Kidney (tissue), 13 donors: ENCODE measurements at regions not wholly inside any gene's neighbourhood (a gene's known extent, or its start where the extent isn't known, plus 50 kb on each side); places are given as distances from the start of the nearest gene placed in this dataset.
"Not testable (repeated sequence)": the region's sequence is repeated elsewhere in the genome, so short reads cannot be mapped to it uniquely, and the experiment has no call there.

Experiments used
- DNase-seq, 5 donors: peaks; one replicate each; pipeline ENCODE4 v3.0.0-alpha.2; 2013 to 2020
- FAIRE-seq: peaks from 2 replicates; lab custom pipeline; 2012; peaks lifted over from hg19 to GRCh38; lab: Jason Lieb, UNC
- H3K27ac ChIP-seq, 2 donors: one replicate each; pipeline ENCODE4 v1.7.0; 2013; ENCODE audit warnings: low read depth in 2 of 2, low read length in 2 of 2, inconsistent platforms in 1 of 2
- H3K27me3 ChIP-seq: one replicate; pipeline ENCODE4 v1.7.1; 2013; ENCODE audit warnings: low read length, inconsistent platforms; ENCODE audit not compliant: control insufficient read depth, insufficient read depth
- H3K36me3 ChIP-seq, 3 donors: one replicate each; pipeline versions ENCODE4 v1.7.0 to v1.7.1; 2013; ENCODE audit warnings: low read length in 3 of 3, control low read depth in 1 of 3, inconsistent platforms in 1 of 3; ENCODE audit not compliant: insufficient read depth in 3 of 3, control insufficient read depth in 2 of 3
- H3K4me1 ChIP-seq, 3 donors: one replicate each; pipeline versions ENCODE4 v1.7.0 to v1.7.1; 2013; ENCODE audit warnings: low read length in 3 of 3, inconsistent platforms in 1 of 3, low read depth in 1 of 3; ENCODE audit not compliant: control insufficient read depth in 2 of 3, insufficient read depth in 2 of 3
- H3K4me3 ChIP-seq, 3 donors: one replicate each; pipeline versions ENCODE4 v1.7.0 to v1.8.1; 2013; ENCODE audit warnings: low read length in 3 of 3, control low read depth in 1 of 3, inconsistent platforms in 1 of 3
- H3K9ac ChIP-seq, 3 donors: one replicate each; pipeline versions ENCODE4 v1.7.0 to v1.7.1; 2013; ENCODE audit warnings: low read length in 3 of 3, control low read depth in 1 of 3, inconsistent platforms in 1 of 3
- H3K9me3 ChIP-seq, 3 donors: one replicate each; pipeline versions ENCODE4 v1.7.0 to v1.7.1; 2013; ENCODE audit warnings: low read length in 3 of 3, control low read depth in 1 of 3, inconsistent platforms in 1 of 3; ENCODE audit not compliant: control insufficient read depth in 2 of 3, insufficient read depth in 1 of 3
- CTCF ChIP-seq: IDR thresholded peaks from 3 replicates; pipeline ENCODE4 v1.5.1; 2012; ENCODE audit warnings: mild to moderate bottlenecking, moderate library complexity, borderline replicate concordance; ENCODE audit not compliant: insufficient read depth; ENCODE audit errors: extremely low read depth
- intact Hi-C: fragments of 100-400 bp; cut with DNase I; formaldehyde crosslinking; loops from one replicate; pipeline ENCODE4 v1.11.1; 2022
- donor health status: control.
- donor health status: control.
- donor health status: control.
- donor health status: control.
- donor health status: control.
- donor health status: DM: yes; HTN: yes; CAD: no.
- donor health status: Normal renal cell carcinoma (clear cell type).

GRCh38 chr5:130868186-130868840 is 296.7 kb downstream of the HINT1 start:
- Histone ChIP-seq H3K27ac (no peak overlapping the region), H3K4me1 (no peaks in the 10 kb centered on the region), H3K9me3 (no peaks in the 10 kb centered on the region), H3K36me3 (no peaks in the 10 kb centered on the region), H3K9ac (no peak overlapping the region), H3K27me3 (no peaks in the 10 kb centered on the region), H3K4me3 (no peak overlapping the region)
- no peak for TF ChIP-seq CTCF
- intact Hi-C loops = no loop called here
- peak in 3 of 5 donors; percentile 16 to 45 (median 43) for DNase-seq
- no peak for FAIRE-seq

GRCh38 chr5:130845049-130845765 is 319.8 kb downstream of the HINT1 start:
- H3K9me3 ChIP-seq = no peaks in the 10 kb centered on the region
- intact Hi-C loops = no loop called here
- no peak overlapping the region for H3K27ac ChIP-seq
- no peaks in the 10 kb centered on the region for H3K4me1 ChIP-seq
- FAIRE-seq (no peak), DNase-seq (no peak)
- no peaks in the 10 kb centered on the region for H3K36me3 ChIP-seq
- TF ChIP-seq CTCF = no peak
- H3K4me3 ChIP-seq = no peak overlapping the region
- no peak overlapping the region for H3K9ac ChIP-seq
- H3K27me3 ChIP-seq = no peaks in the 10 kb centered on the region

- Histone ChIP-seq H3K27ac (no peak overlapping the region), H3K27me3 (no peaks in the 10 kb centered on the region), H3K4me1 (no peaks in the 10 kb centered on the region), H3K36me3 (no peaks in the 10 kb centered on the region), H3K9me3 (no peaks in the 10 kb centered on the region), H3K4me3 (peak overlapping the region in 2 of 3 donors; percentile 43 to 60), H3K9ac (no peak overlapping the region)
- intact Hi-C loops = no loop called here
- FAIRE-seq (no peak), DNase-seq (no peak)
- TF ChIP-seq CTCF = no peak
These were observed 328.1 kb downstream of the HINT1 start for GRCh38 chr5:130836729-130837649.

GRCh38 chr5:130817598-130818384 is 347.3 kb downstream of the HINT1 start:
- FAIRE-seq, H3K27me3 ChIP-seq, H3K4me1 ChIP-seq, H3K9me3 ChIP-seq, H3K27ac ChIP-seq, intact Hi-C loops, H3K36me3 ChIP-seq, H3K4me3 ChIP-seq, H3K9ac ChIP-seq: not testable (repeated sequence)
- DNase-seq = peak in 1 of 5 donors; percentile 37
